ENCODE measurements at regions not wholly inside any gene's neighbourhood (a gene's known extent, or its start where the extent isn't known, plus 50 kb on each side); places are given as distances from the start of the nearest gene placed in this dataset.

DNA sequence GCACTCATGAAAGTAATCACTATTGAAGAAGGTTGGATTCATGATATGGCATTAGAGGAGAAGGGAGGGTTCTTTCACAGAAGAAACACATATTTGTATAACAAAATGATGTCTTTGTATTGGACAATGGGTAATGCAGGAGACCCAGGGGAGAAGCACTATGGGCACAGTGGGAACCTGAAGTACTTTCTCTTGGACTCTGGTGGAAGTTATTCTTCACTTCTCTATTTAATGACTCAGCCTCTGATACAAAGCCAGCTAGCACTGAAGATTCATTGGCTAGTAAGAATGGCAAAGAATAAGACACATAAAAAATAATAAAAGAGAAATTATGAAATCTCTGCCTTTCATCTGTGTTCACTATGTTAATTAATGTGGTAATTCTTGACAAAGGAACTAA lies 149.9 kb upstream of the PRR16 start:
- TF ChIP-seq, protein P1, sequence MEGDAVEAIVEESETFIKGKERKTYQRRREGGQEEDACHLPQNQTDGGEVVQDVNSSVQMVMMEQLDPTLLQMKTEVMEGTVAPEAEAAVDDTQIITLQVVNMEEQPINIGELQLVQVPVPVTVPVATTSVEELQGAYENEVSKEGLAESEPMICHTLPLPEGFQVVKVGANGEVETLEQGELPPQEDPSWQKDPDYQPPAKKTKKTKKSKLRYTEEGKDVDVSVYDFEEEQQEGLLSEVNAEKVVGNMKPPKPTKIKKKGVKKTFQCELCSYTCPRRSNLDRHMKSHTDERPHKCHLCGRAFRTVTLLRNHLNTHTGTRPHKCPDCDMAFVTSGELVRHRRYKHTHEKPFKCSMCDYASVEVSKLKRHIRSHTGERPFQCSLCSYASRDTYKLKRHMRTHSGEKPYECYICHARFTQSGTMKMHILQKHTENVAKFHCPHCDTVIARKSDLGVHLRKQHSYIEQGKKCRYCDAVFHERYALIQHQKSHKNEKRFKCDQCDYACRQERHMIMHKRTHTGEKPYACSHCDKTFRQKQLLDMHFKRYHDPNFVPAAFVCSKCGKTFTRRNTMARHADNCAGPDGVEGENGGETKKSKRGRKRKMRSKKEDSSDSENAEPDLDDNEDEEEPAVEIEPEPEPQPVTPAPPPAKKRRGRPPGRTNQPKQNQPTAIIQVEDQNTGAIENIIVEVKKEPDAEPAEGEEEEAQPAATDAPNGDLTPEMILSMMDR (optimal IDR thresholded peaks at IDR 0.05 in 1 of 3, IDR thresholded peaks at IDR 0.05 in 1 of 3, conservative IDR thresholded peaks at IDR 0.05 in 1 of 3; ENCODE audit: extremely low read depth in 1 of 3, insufficient read depth in 2 of 3, low read length in 3 of 3) = no peak
- no peak for TF ChIP-seq EZH2 (IDR thresholded peaks at IDR 0.05; ENCODE audit: low read length)
